ENCODE measurements at regions not wholly inside any gene's neighbourhood (a gene's known extent, or its start where the extent isn't known, plus 50 kb on each side); places are given as distances from the start of the nearest gene placed in this dataset.

DNA sequence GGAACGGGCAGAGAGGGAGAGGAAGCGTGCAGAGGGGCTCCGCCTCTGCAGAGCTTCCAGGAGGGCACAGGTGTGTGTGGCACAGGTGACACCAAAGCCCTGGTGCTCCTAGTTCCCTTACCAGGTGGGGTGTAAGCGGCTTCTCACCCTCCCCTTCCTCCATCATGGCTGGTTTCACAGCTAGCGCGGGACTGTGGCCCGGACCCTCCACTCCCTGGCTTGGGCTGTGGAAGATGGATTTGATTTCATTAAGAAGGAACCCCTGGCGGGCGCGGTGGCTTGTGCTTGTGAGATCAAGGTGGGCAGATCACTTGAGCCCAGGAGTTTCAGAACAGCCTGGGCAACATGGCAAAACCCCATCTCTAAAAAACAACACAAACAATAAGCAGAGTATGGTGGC lies 241.2 kb upstream of the GSE1 start:
- Mint-ChIP-seq H3K4me1 (no peaks in the 10 kb centered on the region), H3K9me3 (no peaks in the 10 kb centered on the region), H3K27me3 (ENCODE audit: low read depth in 2 of 2) (no peaks in the 10 kb centered on the region), H3K27ac (no peak overlapping the region), H3K4me3 (no peak overlapping the region), H3K36me3 (no peaks in the 10 kb centered on the region)
- Histone ChIP-seq H3K9me3 (ENCODE audit: control insufficient read depth, insufficient read depth, low read length) (no peaks in the 10 kb centered on the region), H3K4me1 (ENCODE audit: control insufficient read depth, insufficient read depth, low read length) (no peaks in the 10 kb centered on the region), H3K27me3 (ENCODE audit: control insufficient read depth, insufficient read depth, low read length) (peaks cover 2% of the 10 kb centered on the region), H3K27ac (ENCODE audit: low read length) (no peak overlapping the region), H3K36me3 (ENCODE audit: control insufficient read depth, insufficient read depth, low read length) (no peaks in the 10 kb centered on the region), H3K4me3 (ENCODE audit: low read length) (no peak overlapping the region)
- DNase-seq (no peak), ATAC-seq (no peak)
- intact Hi-C loops (cut with micrococcal nuclease) = loop anchor here (5.0 kb wide), 1 partner anchor 345 kb away; no protein-coding TSS in a partner anchor
- 91% methylated on average over 10 of the region's 10 CpGs for WGBS (ENCODE audit: insufficient coverage)
- TF ChIP-seq CTCF (IDR thresholded peaks at IDR 0.05) = no peak

- Histone ChIP-seq H3K27me3 (ENCODE audit: control insufficient read depth, insufficient read depth, low read length) (peaks cover 2% of the 10 kb centered on the region), H3K4me1 (ENCODE audit: control insufficient read depth, insufficient read depth, low read length) (no peaks in the 10 kb centered on the region), H3K9me3 (ENCODE audit: control insufficient read depth, insufficient read depth, low read length) (no peaks in the 10 kb centered on the region), H3K36me3 (ENCODE audit: control insufficient read depth, insufficient read depth, low read length) (no peaks in the 10 kb centered on the region), H3K27ac (ENCODE audit: low read length) (no peak overlapping the region), H3K4me3 (ENCODE audit: low read length) (no peak overlapping the region)
- no peak for TF ChIP-seq CTCF (IDR thresholded peaks at IDR 0.05)
- intact Hi-C loops (cut with micrococcal nuclease) = loop anchor here (5.0 kb wide), 1 partner anchor 345 kb away; no protein-coding TSS in a partner anchor
- Mint-ChIP-seq H3K4me1 (no peaks in the 10 kb centered on the region), H3K9me3 (no peaks in the 10 kb centered on the region), H3K4me3 (no peak overlapping the region), H3K36me3 (no peaks in the 10 kb centered on the region), H3K27ac (no peak overlapping the region), H3K27me3 (ENCODE audit: low read depth in 2 of 2) (no peaks in the 10 kb centered on the region)
- DNase-seq = no peak
- no peak for ATAC-seq
- 43% methylated on average over 11 of the region's 15 CpGs for WGBS (ENCODE audit: insufficient coverage)
These were observed 240.3 kb upstream of the GSE1 start for GRCh38 chr16:85372627-85373372.

DNA sequence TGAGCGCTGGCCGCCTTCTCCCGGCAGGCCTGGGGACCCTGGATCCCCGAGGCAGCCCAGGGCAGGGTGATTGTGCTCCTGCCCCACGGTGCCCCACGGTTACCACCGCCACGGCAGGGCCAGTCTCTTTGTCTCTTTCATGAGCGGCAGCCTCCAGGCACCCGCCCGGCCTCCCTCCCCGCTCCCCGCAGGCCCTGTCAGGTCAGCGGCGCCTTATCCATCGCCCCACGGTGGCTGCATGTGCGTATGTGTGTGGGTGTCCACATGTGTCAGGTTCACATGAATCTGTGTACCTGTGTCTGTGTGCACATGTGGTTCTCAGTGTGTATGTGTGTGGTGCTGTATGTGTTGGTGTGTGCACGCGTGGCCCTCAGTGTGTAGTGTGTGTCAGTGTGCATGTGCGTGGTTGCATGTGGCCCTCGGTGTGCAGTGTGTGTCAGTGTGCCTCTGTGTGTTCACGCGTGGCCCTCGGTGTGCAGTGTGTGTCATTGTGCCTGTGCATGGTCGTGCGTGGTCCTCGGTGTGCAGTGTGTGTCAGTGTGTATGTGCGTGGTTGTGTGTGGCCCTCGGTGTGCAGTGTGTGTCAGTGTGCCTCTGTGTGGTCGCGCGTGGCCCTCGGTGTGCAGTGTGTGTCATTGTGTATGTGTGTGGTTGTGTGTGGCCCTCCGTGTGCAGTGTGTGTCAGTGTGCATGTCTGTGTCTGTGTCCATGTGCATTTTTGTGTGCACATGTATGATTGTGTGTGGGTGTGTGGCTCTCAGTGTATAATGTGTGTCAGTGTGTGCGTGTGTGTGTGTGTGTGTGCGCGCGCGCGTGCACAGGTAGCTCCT lies 239.2 kb upstream of the GSE1 start:
- Histone ChIP-seq H3K9me3 (ENCODE audit: control insufficient read depth, insufficient read depth, low read length) (no peaks in the 10 kb centered on the region), H3K4me3 (ENCODE audit: low read length) (no peak overlapping the region), H3K27ac (ENCODE audit: low read length) (no peak overlapping the region), H3K36me3 (ENCODE audit: control insufficient read depth, insufficient read depth, low read length) (no peaks in the 10 kb centered on the region), H3K27me3 (ENCODE audit: control insufficient read depth, insufficient read depth, low read length) (peaks cover 2% of the 10 kb centered on the region), H3K4me1 (ENCODE audit: control insufficient read depth, insufficient read depth, low read length) (no peaks in the 10 kb centered on the region)
- no peak for TF ChIP-seq CTCF (IDR thresholded peaks at IDR 0.05)
- no peaks in the 10 kb centered on the region for H3K36me3 Mint-ChIP-seq
- H3K27me3 Mint-ChIP-seq (ENCODE audit: low read depth in 2 of 2) = peaks cover 0 to 6% of the 10 kb centered on the region in 2 donors
- H3K27ac Mint-ChIP-seq = peak overlapping the region in 1 of 2 donors; percentile 29
- 88% methylated on average over 41 of the region's 41 CpGs for WGBS (ENCODE audit: insufficient coverage)
- intact Hi-C loops (cut with micrococcal nuclease) = loop anchor here (5.0 kb wide), 1 partner anchor 343 kb away; no protein-coding TSS in a partner anchor
- H3K4me3 Mint-ChIP-seq = no peak overlapping the region
- no peaks in the 10 kb centered on the region for H3K4me1 Mint-ChIP-seq
- DNase-seq = no peak
- H3K9me3 Mint-ChIP-seq = no peaks in the 10 kb centered on the region
- peak in 1 of 3 donors; percentile 30 for ATAC-seq
